Brain microvascular endothelial cell (primary cell): ENCODE measurements at regions not wholly inside any gene's neighbourhood (a gene's known extent, or its start where the extent isn't known, plus 50 kb on each side); places are given as distances from the start of the nearest gene placed in this dataset.

Source experiments
- DNase-seq: peaks from one replicate; pipeline ENCODE4 v3.0.0-alpha.2; 2020
- H3K27ac ChIP-seq: fragments of 250-450 bp; sonication (Bioruptor Pico); 2 replicates; pipeline ENCODE4 v1.5.1; 2020; ENCODE audit warnings: mild to moderate bottlenecking, moderate library complexity
- H3K27me3 ChIP-seq: fragments of 250-450 bp; sonication (Bioruptor Pico); replicated peaks from 2 replicates; pipeline ENCODE4 v1.5.1; 2020; ENCODE audit warnings: mild to moderate bottlenecking
- H3K36me3 ChIP-seq: fragments of 250-450 bp; sonication (Bioruptor Pico); replicated peaks from 2 replicates; pipeline ENCODE4 v1.5.1; 2020; ENCODE audit warnings: mild to moderate bottlenecking
- H3K4me3 ChIP-seq: 2 replicates; pipeline ENCODE4 v1.5.1; 2011; ENCODE audit warnings: low read depth, mild to moderate bottlenecking, control low read depth, low read length, moderate library complexity
- CTCF ChIP-seq: IDR thresholded peaks from 2 replicates; pipeline ENCODE4 v1.5.1; 2011; ENCODE audit warnings: low read depth, mild to moderate bottlenecking, moderate library complexity, low read length, control low read depth, inconsistent platforms; ENCODE audit errors: missing control alignments
- in situ Hi-C: cut with HindIII; loops from 2 replicates; pipeline ENCODE4 v1.10.0; 2017; ENCODE audit warnings: low sequenced_read_pairs, low pct_ligation_motif_present

- DNase-seq = no peak
- in situ Hi-C loops = no loop called here
- Histone ChIP-seq H3K27ac (no peak overlapping the region), H3K36me3 (no peaks in the 10 kb centered on the region), H3K27me3 (no peaks in the 10 kb centered on the region), H3K4me3 (no peak overlapping the region)
- no peak for TF ChIP-seq CTCF
Observed at GRCh38 chr1:60922304-60922703, 160.1 kb upstream of the NFIA start.

- DNase-seq = no peak
- Histone ChIP-seq H3K27me3 (no peaks in the 10 kb centered on the region), H3K36me3 (no peaks in the 10 kb centered on the region), H3K4me3 (no peak overlapping the region), H3K27ac (no peak overlapping the region)
- no peak for TF ChIP-seq CTCF
- in situ Hi-C loops = no loop called here
Observed at GRCh38 chr1:60921175-60921574, 161.2 kb upstream of the NFIA start.

DNA sequence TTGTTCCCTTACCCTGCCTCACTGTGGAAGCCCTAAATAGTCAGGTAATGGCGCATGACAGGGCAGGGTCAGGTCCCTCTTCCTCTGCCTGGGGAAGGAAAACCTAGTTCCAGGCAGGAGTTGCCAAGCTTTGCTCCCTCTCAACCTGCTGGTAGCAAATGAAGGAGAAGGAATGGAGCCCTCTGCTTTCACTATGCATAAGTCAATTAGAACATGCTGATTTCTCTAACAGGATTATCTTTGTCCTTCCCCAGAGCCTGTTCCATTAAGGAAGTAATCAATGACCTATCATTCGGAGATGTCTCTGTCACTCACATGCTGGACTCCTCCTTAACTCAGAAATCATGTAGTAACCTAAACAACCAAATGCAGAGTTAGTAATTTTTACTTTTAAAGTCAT is 161.8 kb upstream of the NFIA start:
- H3K27me3 ChIP-seq = no peaks in the 10 kb centered on the region
- H3K36me3 ChIP-seq = no peaks in the 10 kb centered on the region
- no peak overlapping the region for H3K27ac ChIP-seq
- in situ Hi-C loops = no loop called here
- DNase-seq = no peak
- no peak overlapping the region for H3K4me3 ChIP-seq
- TF ChIP-seq CTCF = no peak

GRCh38 chr1:60918867-60919266 is 163.5 kb upstream of the NFIA start:
- TF ChIP-seq CTCF = no peak
- Histone ChIP-seq H3K27me3 (no peaks in the 10 kb centered on the region), H3K4me3 (no peak overlapping the region), H3K36me3 (no peaks in the 10 kb centered on the region), H3K27ac (no peak overlapping the region)
- in situ Hi-C loops = no loop called here
- no peak for DNase-seq

DNA sequence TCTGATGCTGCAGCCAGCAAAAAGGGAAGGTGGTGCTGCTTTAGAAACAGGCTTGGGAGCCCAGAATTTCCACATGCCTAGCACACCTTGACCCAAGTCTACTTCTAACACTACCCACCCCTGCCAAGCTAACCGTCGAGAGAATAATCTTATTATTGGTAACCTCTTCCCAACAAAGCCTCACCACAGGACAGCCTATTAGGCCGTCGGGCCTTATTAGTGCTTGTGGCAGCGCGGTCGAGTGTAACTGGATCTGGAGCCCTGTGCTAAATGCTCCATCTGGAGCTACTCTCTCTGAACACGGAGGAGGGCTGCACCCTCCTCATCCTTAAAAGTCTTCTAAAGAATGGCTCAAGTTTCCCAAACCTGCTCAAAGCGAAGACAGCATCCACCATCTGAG is 165.5 kb upstream of the NFIA start:
- H3K27ac ChIP-seq = no peak overlapping the region
- TF ChIP-seq CTCF = no peak
- no peaks in the 10 kb centered on the region for H3K36me3 ChIP-seq
- in situ Hi-C loops = no loop called here
- no peak for DNase-seq
- H3K27me3 ChIP-seq = no peaks in the 10 kb centered on the region
- no peak overlapping the region for H3K4me3 ChIP-seq

DNA sequence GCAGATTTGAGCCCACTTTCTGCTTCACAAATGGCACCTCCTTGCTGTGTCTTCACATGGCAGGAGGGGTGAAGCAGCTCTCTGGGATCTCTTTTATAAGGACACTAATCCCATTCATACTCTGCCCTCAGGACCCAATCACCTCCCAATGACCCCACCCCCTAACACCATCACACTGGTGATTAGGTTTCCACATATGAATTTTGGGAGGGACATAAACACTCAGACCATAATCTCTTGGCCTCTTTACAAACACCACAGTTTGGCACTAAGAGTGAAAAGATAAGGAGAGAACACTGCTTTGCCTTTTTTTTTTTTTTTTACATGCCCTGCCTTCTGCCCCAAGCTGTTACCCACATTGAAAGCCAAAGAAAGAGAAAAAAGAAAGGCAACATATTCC is 166.2 kb upstream of the NFIA start:
- H3K27me3 ChIP-seq = no peaks in the 10 kb centered on the region
- in situ Hi-C loops = no loop called here
- TF ChIP-seq CTCF = no peak
- DNase-seq = no peak
- H3K27ac ChIP-seq = no peak overlapping the region
- no peaks in the 10 kb centered on the region for H3K36me3 ChIP-seq
- no peak overlapping the region for H3K4me3 ChIP-seq
